Neuronal stem cell (in vitro differentiated cells): ENCODE measurements at regions not wholly inside any gene's neighbourhood (a gene's known extent, or its start where the extent isn't known, plus 50 kb on each side); places are given as distances from the start of the nearest gene placed in this dataset.

ENCODE experiments used
- DNase-seq: peaks from one replicate; pipeline ENCODE4 v3.0.0-alpha.2; 2013; ENCODE audit warnings: low spot score
- H2AFZ ChIP-seq: one replicate; pipeline ENCODE4 v1.6.1; 2013; ENCODE audit warnings: mild to moderate bottlenecking, low read length, inconsistent platforms
- H2AK5ac ChIP-seq: 2 replicates; pipeline ENCODE4 v1.6.1; 2013; ENCODE audit warnings: low read depth, mild to moderate bottlenecking, inconsistent platforms, low read length, moderate library complexity, mixed read lengths
- H2BK120ac ChIP-seq: 2 replicates; pipeline ENCODE4 v1.6.1; 2013; ENCODE audit warnings: low read depth, mild to moderate bottlenecking, inconsistent platforms, low read length, moderate library complexity, mixed read lengths
- H2BK12ac ChIP-seq: one replicate; pipeline ENCODE4 v1.6.1; 2013; ENCODE audit warnings: low read length, inconsistent platforms
- H2BK15ac ChIP-seq: 2 replicates; pipeline ENCODE4 v1.6.1; 2013; ENCODE audit warnings: mild to moderate bottlenecking, low read length, inconsistent platforms, mixed read lengths
- H2BK5ac ChIP-seq: one replicate; pipeline ENCODE4 v1.6.1; 2013; ENCODE audit warnings: inconsistent platforms, mild to moderate bottlenecking, low read length, moderate library complexity
- H3K14ac ChIP-seq: one replicate; pipeline ENCODE4 v1.6.1; 2013; ENCODE audit warnings: low read length, inconsistent platforms
- H3K18ac ChIP-seq: 2 replicates; pipeline ENCODE4 v1.6.1; 2013; ENCODE audit warnings: low read length, inconsistent platforms
- H3K23ac ChIP-seq: 2 replicates; pipeline ENCODE4 v1.6.1; 2013; ENCODE audit warnings: low read depth, mild to moderate bottlenecking, mixed read lengths, low read length, inconsistent platforms; ENCODE audit not compliant: poor library complexity
- H3K27ac ChIP-seq: replicated peaks from 3 replicates; pipeline ENCODE4 v1.5.1; 2013; ENCODE audit warnings: low read length, inconsistent platforms
- H3K27me3 ChIP-seq, 3 experiments: 2 replicates each; pipeline ENCODE4 v1.6.1; 2013; ENCODE audit warnings: low read length in 3 of 3, mild to moderate bottlenecking in 2 of 3, inconsistent platforms in 1 of 3, low read depth in 1 of 3, mixed read lengths in 1 of 3, moderate library complexity in 1 of 3; ENCODE audit not compliant: control insufficient read depth in 3 of 3, insufficient read depth in 3 of 3
- H3K36me3 ChIP-seq, 2 donors: replicated peaks in 1 of 2; 2 replicates each; pipeline ENCODE4 v1.6.1; 2013; ENCODE audit warnings: low read length in 2 of 2; ENCODE audit not compliant: control insufficient read depth in 2 of 2, insufficient read depth in 2 of 2
- H3K4ac ChIP-seq: 2 replicates; pipeline ENCODE4 v1.6.1; 2013; ENCODE audit warnings: inconsistent platforms, mild to moderate bottlenecking, low read length, moderate library complexity
- H3K4me1 ChIP-seq, 2 donors: 1 replicate in 1 of 2; 2 replicates in 1 of 2; pipeline ENCODE4 v1.6.1; 2013; ENCODE audit warnings: low read length in 2 of 2, low read depth in 1 of 2; ENCODE audit not compliant: control insufficient read depth in 2 of 2, insufficient read depth in 1 of 2
- H3K4me2 ChIP-seq: one replicate; pipeline ENCODE4 v1.6.1; 2013; ENCODE audit warnings: mild to moderate bottlenecking, low read length, inconsistent platforms; ENCODE audit not compliant: insufficient read depth, poor library complexity, severe bottlenecking
- H3K4me3 ChIP-seq, 2 donors: 2 replicates each; pipeline ENCODE4 v1.5.1; 2013; ENCODE audit warnings: low read length in 2 of 2, mild to moderate bottlenecking in 2 of 2, inconsistent platforms in 1 of 2, moderate library complexity in 1 of 2
- H3K79me1 ChIP-seq: one replicate; pipeline ENCODE4 v1.6.1; 2013; ENCODE audit warnings: low read depth, mild to moderate bottlenecking, inconsistent platforms, low read length, moderate library complexity
- H3K9ac ChIP-seq: one replicate; pipeline ENCODE4 v1.6.1; 2013; ENCODE audit warnings: mild to moderate bottlenecking, low read depth, low read length, inconsistent platforms; ENCODE audit not compliant: poor library complexity
- H3K9me3 ChIP-seq, 2 donors: replicated peaks in 1 of 2; 2 replicates each; pipeline versions ENCODE3 to v1.6.1; 2013; ENCODE audit warnings: low read length in 2 of 2, mild to moderate bottlenecking in 2 of 2, inconsistent platforms in 1 of 2, low read depth in 1 of 2, mixed read lengths in 1 of 2, moderate library complexity in 1 of 2; ENCODE audit not compliant: control insufficient read depth in 2 of 2, insufficient read depth in 1 of 2
- H4K8ac ChIP-seq: one replicate; pipeline ENCODE4 v1.6.1; 2013; ENCODE audit warnings: low read depth, mild to moderate bottlenecking, inconsistent platforms, low read length, moderate library complexity
- H4K91ac ChIP-seq: one replicate; pipeline ENCODE4 v1.6.1; 2013; ENCODE audit warnings: low read length, low read depth, mild to moderate bottlenecking, inconsistent platforms; ENCODE audit not compliant: poor library complexity
- WGBS, 2 donors: extraction: QIAGEN DNeasy Blood & Tissue Kit; methylation state at CpG; one replicate each; pipeline ENCODE4 v1.1.7; 2013; ENCODE audit warnings: missing lambda C conversion rate in 2 of 2, mixed read lengths in 1 of 2; ENCODE audit not compliant: insufficient read length in 2 of 2, insufficient replicate concordance in 1 of 2; ENCODE audit errors: extremely low coverage in 2 of 2; 5-methylcytosine and 5-hydroxymethylcytosine counted together

DNA sequence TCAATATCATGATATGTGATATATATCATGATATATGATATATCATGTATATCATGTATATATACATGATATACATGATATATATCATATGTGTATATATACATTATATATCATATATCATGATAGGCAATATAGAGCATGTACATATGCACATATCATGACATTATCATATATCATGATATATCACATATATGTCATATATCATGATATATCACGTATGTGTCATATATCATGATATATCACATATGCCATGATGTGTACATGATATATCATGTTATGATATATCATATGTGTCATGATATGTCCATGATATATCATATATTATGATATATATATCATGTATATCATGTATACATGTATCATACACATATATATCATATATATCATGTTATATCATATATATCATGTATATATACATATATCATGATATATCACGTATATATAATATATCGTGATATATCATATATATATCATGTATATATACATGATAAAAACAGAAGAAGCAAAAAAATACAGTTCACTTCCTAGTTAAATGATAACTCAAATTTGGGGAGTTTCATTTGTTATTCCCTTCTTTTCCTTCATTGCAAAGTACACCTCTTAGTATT lies 670.1 kb upstream of the EPHA5 start:
- no peak overlapping the region for H2AFZ ChIP-seq
- no peaks in the 10 kb centered on the region for H3K4me1 ChIP-seq
- whole genome bisulfite sequencing, 2 donors, result no CpG with 5 or more reads among the region's 3 CpGs
- H2BK120ac ChIP-seq, result no peak overlapping the region
- H2BK5ac ChIP-seq, result no peak overlapping the region
- no peak overlapping the region for H3K9ac ChIP-seq
- H3K23ac ChIP-seq, result no peak overlapping the region
- no peak overlapping the region for H4K91ac ChIP-seq
- H4K8ac ChIP-seq, result no peak overlapping the region
- no peak overlapping the region for H2BK12ac ChIP-seq
- H3K27me3 ChIP-seq, result no peaks in the 10 kb centered on the region
- H3K4me3 ChIP-seq, result no peak overlapping the region
- no peak for DNase-seq
- H3K9me3 ChIP-seq, result no peaks in the 10 kb centered on the region
- no peak overlapping the region for H3K4me2 ChIP-seq
- no peak overlapping the region for H2AK5ac ChIP-seq
- H3K4ac ChIP-seq, result no peak overlapping the region
- H3K79me1 ChIP-seq, result no peaks in the 10 kb centered on the region
- no peak overlapping the region for H3K18ac ChIP-seq
- no peaks in the 10 kb centered on the region for H3K36me3 ChIP-seq
- H2BK15ac ChIP-seq, result no peak overlapping the region
- no peak overlapping the region for H3K27ac ChIP-seq
- no peak overlapping the region for H3K14ac ChIP-seq

DNA sequence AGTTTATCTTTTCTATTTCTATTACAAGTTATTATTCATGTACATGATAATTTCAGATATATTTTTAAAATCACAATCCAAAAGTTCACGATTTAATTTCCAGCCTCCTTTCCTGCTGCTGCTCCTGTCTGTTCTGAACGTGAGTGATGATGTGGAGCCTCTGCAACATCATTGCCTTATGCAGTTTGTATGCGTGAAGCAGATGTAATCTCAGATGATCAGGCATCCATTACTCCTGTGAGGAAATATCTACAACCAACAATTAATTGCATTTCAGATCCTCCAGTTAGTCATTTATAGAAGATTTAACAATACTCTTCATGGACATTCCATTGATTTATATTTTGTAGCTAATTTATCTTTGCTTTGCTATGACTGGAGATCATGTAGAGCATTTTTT lies 668.7 kb upstream of the EPHA5 start:
- Histone ChIP-seq H3K36me3 (no peaks in the 10 kb centered on the region), H3K27ac (no peak overlapping the region), H4K91ac (no peak overlapping the region), H3K9ac (no peak overlapping the region), H3K27me3 (no peaks in the 10 kb centered on the region), H3K4me2 (no peak overlapping the region), H2BK5ac (no peak overlapping the region), H3K18ac (no peak overlapping the region), H3K4me3 (no peak overlapping the region), H3K14ac (no peak overlapping the region), H2BK15ac (no peak overlapping the region), H4K8ac (no peak overlapping the region), H2BK12ac (no peak overlapping the region), H3K4me1 (no peaks in the 10 kb centered on the region), H3K4ac (no peak overlapping the region), H2BK120ac (no peak overlapping the region), H2AK5ac (no peak overlapping the region), H3K79me1 (no peaks in the 10 kb centered on the region), H3K9me3 (no peaks in the 10 kb centered on the region), H2AFZ (no peak overlapping the region), H3K23ac (no peak overlapping the region)
- WGBS, 2 donors, result no CpG with 5 or more reads among the region's 3 CpGs
- DNase-seq, result no peak

DNA sequence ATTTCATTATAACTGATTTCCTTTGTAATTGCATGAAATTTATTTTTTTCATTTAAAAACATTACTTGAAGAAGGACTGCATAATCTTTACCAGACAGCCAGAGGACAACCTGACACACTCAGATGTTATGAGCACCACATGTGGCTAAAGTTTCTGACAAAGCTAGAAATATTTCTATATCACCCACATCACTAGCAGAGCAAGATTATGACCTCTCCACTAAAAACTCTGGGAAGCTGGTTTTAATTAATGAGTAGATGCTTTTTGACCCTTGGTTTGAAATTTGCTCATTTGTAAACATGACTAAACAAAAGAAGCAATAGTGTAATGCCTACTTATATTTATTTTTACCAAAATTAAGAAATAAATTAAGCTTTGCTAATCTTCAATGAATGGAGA lies 661.5 kb upstream of the EPHA5 start:
- Histone ChIP-seq H2BK120ac (no peak overlapping the region), H2AFZ (no peak overlapping the region), H2BK15ac (no peak overlapping the region), H4K8ac (no peak overlapping the region), H3K23ac (no peak overlapping the region), H4K91ac (no peak overlapping the region), H2BK12ac (no peak overlapping the region), H3K4me2 (no peak overlapping the region), H3K36me3 (no peaks in the 10 kb centered on the region), H3K4me3 (no peak overlapping the region), H3K79me1 (no peaks in the 10 kb centered on the region), H3K27me3 (no peaks in the 10 kb centered on the region), H3K18ac (no peak overlapping the region), H3K4me1 (no peaks in the 10 kb centered on the region), H2AK5ac (no peak overlapping the region), H3K14ac (no peak overlapping the region), H3K9ac (no peak overlapping the region), H3K27ac (no peak overlapping the region), H2BK5ac (no peak overlapping the region), H3K9me3 (no peaks in the 10 kb centered on the region), H3K4ac (no peak overlapping the region)
- no peak for DNase-seq

DNA sequence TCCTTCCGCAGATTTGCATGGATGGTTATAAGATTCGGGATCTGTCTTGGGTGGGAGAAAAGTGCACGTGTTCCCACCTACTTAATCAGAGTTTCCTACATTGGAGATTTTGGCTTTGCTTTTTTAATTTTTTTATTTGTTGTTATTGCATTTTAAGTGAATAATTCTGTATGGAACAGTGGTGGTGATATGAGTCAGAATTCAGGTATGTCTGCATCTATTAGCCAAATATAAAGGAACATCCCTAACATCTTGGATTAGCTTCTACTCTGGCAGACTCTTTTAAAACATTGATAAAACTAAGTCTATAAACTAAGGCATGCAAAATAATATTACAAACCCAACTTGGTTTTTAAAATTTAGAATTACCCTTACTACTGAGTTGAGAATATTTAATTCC lies 659.8 kb upstream of the EPHA5 start:
- no peak overlapping the region for H4K91ac ChIP-seq
- no peak overlapping the region for H2BK15ac ChIP-seq
- no peak overlapping the region for H3K4ac ChIP-seq
- no peaks in the 10 kb centered on the region for H3K27me3 ChIP-seq
- no peak overlapping the region for H3K14ac ChIP-seq
- H3K9me3 ChIP-seq, result no peaks in the 10 kb centered on the region
- H3K18ac ChIP-seq, result no peak overlapping the region
- WGBS, 2 donors, result no CpG with 5 or more reads among the region's 3 CpGs
- H3K27ac ChIP-seq, result no peak overlapping the region
- H3K4me2 ChIP-seq, result no peak overlapping the region
- H2BK12ac ChIP-seq, result no peak overlapping the region
- no peak for DNase-seq
- no peak overlapping the region for H2BK5ac ChIP-seq
- no peak overlapping the region for H4K8ac ChIP-seq
- no peaks in the 10 kb centered on the region for H3K4me1 ChIP-seq
- no peaks in the 10 kb centered on the region for H3K79me1 ChIP-seq
- no peak overlapping the region for H3K4me3 ChIP-seq
- no peaks in the 10 kb centered on the region for H3K36me3 ChIP-seq
- H2AK5ac ChIP-seq, result no peak overlapping the region
- no peak overlapping the region for H2AFZ ChIP-seq
- H2BK120ac ChIP-seq, result no peak overlapping the region
- H3K9ac ChIP-seq, result no peak overlapping the region
- H3K23ac ChIP-seq, result no peak overlapping the region
